Erythroblast (primary cell): ENCODE measurements at regions not wholly inside any gene's neighbourhood (a gene's known extent, or its start where the extent isn't known, plus 50 kb on each side); places are given as distances from the start of the nearest gene placed in this dataset.

Experiments
- GATA1 ChIP-seq: IDR thresholded peaks from 2 replicates; pipeline ENCODE4 v1.6.1; 2011; ENCODE audit warnings: low read depth, mild to moderate bottlenecking, control low read depth, low read length, moderate library complexity
- POLR2A ChIP-seq: IDR thresholded peaks from 2 replicates; pipeline ENCODE4 v1.6.1; 2011; ENCODE audit warnings: mild to moderate bottlenecking, low read length

GRCh38 chr3:40752492-40752891 lies 227.7 kb downstream of the ZNF621 start:
- TF ChIP-seq POLR2A (no peak), GATA1 (no peak)
